Erythroblast (primary cell): ENCODE measurements at regions not wholly inside any gene's neighbourhood (a gene's known extent, or its start where the extent isn't known, plus 50 kb on each side); places are given as distances from the start of the nearest gene placed in this dataset.
A peak's percentile ranks its signal among the peaks of the same experiment; 100 is the strongest.
"Not testable (repeated sequence)": the region's sequence is repeated elsewhere in the genome, so short reads cannot be mapped to it uniquely, and the experiment has no call there.

Experiments
- DNase-seq, 2 experiments: peaks; one replicate each; lab custom pipeline; 2025; lab: John Stamatoyannopoulos, UW
- GATA1 ChIP-seq: IDR thresholded peaks from 2 replicates; pipeline ENCODE4 v1.6.1; 2011; ENCODE audit warnings: low read depth, mild to moderate bottlenecking, control low read depth, low read length, moderate library complexity
- POLR2A ChIP-seq: IDR thresholded peaks from 2 replicates; pipeline ENCODE4 v1.6.1; 2011; ENCODE audit warnings: mild to moderate bottlenecking, low read length

DNA sequence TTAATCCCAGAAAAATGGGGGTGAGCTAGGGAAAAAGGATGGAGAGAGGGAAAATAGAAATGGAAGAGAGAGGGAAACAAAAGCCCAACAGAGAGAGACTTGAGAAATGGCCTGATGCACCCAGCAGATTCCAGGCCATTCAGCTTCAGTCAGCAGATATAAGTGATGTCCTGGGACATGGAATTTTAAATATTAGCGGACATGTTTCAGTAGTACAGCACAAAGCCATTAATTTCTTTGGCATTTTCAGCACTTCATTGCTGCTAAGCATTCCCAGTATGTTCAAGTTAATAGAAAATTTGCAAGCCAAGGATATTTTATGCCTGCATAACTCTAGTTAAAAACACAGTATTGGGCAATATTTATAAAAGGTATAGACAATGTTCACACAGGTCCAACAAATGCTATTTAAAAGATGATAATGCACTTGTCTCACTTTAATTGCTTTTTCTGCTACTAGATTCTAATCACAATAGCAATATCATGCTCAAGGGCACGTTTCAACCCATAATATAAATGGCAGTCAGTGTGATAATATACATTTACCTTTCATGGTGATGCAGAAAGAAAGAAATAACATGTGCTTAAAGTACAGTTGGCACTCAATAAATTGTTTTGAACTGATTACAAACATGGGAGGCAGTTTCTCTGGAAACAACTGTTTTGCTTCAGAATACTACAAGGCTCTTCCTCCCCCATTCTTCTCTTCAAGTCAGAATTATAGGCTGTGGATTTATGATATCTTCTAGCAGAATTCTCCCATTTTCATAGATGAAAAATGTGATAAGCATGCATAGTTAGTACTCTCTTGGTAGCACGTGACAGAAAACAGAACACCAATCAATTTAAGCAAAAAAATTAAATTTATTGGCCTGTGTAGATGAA, 108.1 kb upstream of the MAGI3 start:
- no peak for DNase-seq
- TF ChIP-seq POLR2A, result no peak
- no peak for TF ChIP-seq GATA1

DNA sequence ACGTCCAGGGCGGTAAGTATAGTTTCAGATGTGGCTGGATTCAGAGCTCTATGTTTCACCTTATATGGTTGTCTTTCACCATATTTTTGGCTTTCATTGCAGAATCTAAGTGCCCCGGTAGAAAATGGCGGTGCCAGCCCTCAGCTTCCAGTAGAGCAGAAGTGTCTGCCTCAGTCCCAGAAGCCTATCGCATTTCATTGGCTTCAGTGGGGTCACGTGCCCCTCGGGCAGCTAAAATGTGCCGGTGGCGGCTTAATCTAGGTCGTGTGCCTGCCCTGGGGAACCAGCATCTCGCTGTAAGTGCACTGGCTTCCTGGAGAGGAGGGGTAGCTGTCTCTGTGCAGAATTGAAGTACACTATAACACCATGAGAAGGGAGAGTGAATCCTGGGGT, 107.4 kb upstream of the MAGI3 start:
- TF ChIP-seq POLR2A, result no peak
- no peak for TF ChIP-seq GATA1
- DNase-seq, result no peak

DNA sequence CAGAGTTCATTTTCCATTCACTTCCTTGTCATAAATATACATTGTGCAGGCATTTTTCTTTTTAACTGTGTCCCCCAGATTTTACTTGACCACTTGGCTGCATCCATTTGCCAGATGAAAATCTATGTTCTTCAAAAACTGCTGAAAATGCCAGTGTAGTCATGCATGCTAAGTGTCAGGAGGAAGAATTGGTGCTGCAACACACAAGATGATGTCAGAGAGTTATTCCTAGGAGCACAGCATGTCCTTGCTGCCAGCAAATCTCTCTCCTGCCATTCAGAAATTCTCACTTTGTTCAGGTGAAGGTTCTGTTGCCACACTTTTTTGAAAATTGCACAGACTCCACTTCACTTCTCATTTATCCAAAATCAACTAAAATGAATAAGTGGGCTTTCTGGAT, 106.4 kb upstream of the MAGI3 start:
- TF ChIP-seq POLR2A (no peak), GATA1 (no peak)
- DNase-seq, result no peak

DNA sequence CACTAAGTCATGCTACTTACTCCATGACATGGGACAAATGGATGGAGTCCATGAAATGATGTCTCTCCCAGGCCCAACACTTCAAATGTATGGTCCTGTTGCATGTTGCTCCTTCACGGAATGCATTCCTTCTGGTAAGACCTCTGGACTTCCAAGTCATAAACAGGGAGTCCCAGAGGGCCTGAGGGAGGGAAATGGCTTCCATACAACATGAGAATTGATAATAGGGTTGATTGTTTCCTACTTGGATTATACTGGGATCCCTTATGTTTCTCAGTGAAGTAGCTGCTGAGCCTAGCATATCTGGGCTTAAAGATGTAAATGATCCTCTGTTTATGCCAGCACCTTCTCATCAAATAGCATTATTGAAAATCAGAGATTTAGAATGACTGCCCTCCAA, 104.2 kb upstream of the MAGI3 start:
- no peak for TF ChIP-seq GATA1
- TF ChIP-seq POLR2A, result no peak
- DNase-seq, result no peak

DNA sequence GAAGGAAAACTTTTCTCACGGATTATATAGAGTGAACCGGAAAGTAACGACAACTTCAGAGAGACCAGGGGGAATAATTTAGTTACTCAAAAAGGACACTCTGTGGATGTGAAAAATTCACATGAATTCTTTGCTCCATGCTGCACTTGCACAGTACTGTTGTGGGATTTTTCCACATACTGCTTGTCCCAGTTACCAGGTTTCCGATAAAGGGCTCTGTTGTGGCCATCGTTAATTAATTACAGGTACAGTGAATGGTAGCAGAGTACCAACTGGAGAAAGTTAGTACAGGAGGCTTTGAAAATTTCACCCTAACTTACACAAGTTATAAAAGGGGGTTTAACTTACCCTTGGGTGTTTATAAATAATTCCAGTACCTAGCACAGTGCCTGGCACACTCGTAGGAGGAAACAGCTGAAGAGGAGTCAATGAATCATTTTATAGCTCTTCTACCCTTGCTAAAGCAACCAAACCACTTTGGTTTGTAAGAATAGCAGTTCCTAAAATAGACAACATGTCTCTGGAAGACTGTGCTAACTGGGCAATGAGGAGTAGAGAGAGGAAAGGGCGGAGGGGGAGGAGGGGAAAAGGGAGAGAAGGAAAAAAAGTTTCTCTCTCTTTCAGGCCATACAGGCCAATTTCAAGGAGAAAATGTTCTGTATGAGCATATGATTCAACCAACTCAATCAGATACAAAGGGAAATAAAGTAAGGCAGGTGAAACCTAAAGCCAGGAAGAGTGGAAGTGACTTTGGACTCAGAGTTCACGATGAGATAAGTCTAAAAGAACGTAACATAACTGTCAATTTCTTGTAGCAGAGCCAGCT, 98.3 kb upstream of the MAGI3 start:
- TF ChIP-seq GATA1 (no peak), POLR2A (no peak)
- DNase-seq, result no peak

DNA sequence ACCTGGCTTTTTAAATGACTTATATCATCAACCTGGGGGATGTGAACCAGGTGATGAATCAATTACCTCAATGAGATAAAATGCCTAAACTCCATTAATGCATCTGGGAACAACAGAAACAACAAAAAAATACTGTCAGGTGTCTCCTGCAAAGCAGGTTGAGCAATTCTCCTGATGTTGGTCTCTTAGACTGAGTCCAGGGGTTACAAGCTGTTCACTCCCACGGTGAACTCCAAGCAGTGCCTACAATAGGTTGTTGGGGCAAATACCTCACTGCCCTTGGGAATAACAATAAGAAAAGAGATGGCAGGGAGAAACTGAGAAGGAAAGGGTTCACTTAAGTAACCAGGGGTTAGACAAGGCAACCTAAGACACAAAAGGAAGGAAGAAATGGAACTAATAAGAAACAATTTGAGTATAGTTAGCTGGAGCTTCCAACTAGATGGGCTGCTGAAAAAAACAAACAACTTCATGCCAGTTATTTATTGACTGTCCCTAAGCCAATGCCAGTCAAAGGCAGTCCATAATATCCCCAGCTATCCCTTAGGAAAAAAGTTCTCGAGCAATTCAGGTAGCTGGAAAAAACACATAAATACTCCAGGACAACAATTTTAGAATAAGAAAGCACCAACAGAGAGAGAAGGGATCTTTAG, 97.6 kb upstream of the MAGI3 start:
- no peak for TF ChIP-seq GATA1
- no peak for TF ChIP-seq POLR2A
- DNase-seq, result no peak

DNA sequence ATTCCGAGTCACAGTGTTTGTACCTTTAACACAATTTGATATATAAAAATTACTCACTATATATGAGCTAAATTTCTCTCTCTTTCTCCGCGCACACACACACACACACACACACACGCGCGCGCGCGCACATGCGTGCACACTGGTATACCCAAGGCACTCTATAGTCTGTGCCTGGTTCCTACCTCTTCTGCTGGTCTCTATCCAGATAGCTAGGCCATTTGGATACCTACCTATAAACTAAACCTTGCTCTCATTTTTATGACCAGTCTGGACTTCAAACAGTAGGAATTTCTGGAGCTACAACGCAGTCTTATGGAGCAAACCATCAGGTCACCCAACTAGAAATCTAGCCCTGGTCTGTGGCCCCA, 97.1 kb upstream of the MAGI3 start:
- no peak for TF ChIP-seq POLR2A
- no peak for TF ChIP-seq GATA1
- DNase-seq, result no peak

DNA sequence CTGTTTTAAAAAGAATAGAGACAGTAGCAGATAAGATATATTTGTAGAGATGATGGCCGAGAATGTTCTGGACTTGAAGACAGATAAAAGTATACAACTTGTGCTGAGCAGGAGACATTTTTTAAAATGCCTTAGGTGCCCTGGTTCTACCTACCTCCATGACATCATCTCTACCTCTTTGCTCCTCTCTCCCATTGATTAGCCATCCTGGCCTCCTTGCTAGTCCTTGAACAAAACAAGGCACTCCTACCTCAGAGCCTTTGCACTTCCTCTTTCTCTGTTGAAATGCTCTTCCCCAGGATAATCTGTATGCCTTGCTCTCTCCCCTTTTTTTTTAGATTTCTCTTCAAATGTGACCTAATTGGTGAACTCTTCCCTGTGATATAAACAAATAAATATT, 92.6 kb upstream of the MAGI3 start:
- no peak for DNase-seq
- no peak for TF ChIP-seq POLR2A
- TF ChIP-seq GATA1, result no peak

DNA sequence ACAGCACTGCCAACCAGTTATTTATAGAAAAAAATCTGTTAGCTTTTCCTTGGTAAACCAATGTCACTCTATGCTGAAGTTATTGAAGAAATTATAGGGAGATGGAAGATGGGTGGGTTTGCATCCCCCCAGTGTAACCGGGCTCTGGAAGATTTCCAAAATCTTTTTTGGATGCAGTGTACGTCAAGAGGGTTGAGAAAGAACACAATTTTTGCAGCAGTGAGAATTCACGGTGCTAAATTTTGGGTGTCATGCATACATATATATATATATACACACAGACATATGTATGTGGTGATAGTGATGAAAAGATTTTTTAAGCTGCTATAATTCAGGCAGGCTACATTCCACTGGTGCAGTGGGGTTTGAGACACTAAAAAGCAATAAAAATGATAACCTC, 91.4 kb upstream of the MAGI3 start:
- TF ChIP-seq POLR2A (no peak), GATA1 (no peak)
- DNase-seq, result no peak

DNA sequence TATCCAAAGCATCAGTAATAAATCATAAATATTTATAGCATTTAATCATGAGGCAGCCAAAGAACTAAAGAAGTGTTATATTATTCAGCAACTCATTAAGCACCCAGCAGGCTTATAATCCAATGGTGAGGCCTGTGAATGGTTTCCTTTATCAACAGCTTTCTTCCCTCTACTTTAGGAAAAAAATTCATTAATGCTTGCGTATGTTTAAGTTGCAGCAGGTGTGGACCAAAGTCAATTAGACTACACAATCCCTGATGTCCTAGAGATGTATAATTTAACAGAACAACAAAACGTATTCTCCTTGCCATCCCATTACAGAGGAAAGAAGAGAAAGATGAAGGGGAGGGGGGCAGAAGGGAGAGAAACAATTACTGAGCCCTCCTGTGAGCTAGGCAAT, 87.7 kb upstream of the MAGI3 start:
- no peak for DNase-seq
- TF ChIP-seq GATA1, result no peak
- no peak for TF ChIP-seq POLR2A

DNA sequence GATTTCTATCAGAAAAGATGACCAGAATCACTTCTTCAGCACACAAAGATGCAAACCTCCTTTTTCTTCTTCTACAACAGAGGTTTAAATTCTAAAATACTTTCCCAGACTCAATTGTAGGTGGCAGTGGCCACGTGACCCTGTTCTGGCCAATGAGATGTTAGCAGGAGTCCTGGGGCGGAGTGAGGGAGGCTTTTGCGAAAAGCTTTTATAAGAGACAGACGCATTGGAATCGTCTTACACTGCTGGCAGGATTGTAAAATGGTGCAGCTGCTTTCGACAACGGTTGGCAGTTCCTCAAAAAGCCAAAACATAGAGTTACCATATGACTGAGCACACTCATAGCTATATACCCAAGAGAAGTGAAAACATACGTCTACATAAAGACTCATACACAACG, 87.0 kb upstream of the MAGI3 start:
- peak in 1 of 2 experiments; percentile 24 for DNase-seq

DNA sequence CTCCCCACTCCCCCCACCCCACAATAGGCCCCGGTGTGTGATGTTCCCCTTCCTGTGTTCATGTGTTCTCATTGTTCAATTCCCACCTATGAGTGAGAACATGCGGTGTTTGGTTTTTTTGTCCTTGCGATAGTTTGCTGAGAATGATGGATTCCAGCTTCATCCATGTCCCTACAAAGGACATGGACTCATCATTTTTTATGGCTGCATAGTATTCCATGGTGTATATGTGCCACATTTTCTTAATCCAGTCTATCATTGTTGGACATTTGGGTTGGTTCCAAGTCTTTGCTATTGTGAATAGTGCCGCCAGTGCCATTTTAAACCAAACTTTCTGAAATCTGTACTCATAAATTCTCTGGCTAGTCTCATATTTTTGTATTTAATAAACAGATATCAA, 85.3 kb upstream of the MAGI3 start:
- not testable (repeated sequence) for DNase-seq

More for the DNA sequence above, 87.0 kb upstream of the MAGI3 start:
- TF ChIP-seq GATA1 (no peak), POLR2A (no peak)

DNA sequence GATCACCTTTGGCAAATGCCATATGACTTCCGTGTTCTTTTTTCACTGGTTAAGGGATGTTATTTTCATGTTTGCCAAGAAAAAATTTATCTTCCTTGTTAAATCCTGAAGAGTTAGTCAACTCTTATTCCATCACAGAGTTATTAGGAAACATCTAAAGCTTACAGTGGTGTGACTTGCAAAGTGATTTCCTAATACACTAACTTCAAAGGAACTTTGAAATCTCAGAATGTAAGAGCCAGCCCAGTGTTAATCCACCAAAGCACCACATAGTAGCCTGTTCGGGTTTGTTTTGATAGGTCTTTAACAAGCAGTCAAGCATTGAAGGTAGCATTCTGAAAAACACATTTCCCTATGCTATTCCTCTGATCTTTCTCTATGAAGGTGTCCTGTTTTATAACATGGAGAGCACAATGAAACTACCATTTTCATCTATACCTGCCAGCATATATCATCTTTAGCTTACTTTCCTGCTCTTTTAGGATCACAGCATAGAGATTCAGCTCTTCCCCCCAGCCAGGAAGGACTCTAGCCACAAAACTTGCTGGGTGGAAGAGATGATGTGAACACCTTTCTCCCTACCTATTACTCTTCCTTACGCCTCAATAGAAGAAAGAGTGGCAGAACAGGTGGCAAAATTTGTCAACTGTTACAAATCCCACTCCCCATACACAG, 82.4 kb upstream of the MAGI3 start:
- no peak for TF ChIP-seq GATA1
- TF ChIP-seq POLR2A, result no peak
- no peak for DNase-seq

DNA sequence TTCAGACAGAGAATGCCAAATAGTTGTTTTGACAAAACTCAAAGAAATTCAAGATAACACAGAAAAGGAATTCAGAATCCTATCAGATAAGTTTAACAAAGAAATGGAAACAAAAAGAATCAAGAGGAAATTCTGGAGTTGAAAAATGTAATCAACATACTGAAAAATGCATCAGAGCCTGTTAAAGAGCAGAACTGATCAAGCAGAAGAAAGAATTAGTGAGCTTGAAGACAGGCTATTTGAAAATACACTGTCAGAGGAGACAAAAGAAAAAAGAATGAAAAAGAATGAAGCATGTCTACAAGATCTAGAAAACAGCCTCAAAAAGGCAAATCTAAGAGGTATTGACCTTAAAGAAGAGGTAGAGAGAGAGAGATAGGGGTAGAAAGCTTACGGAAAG, 77.7 kb upstream of the MAGI3 start:
- not testable (repeated sequence) for DNase-seq
